Right atrium auricular region (tissue), 2 donors: ENCODE measurements at regions not wholly inside any gene's neighbourhood (a gene's known extent, or its start where the extent isn't known, plus 50 kb on each side); places are given as distances from the start of the nearest gene placed in this dataset.

Experiments
- DNase-seq: peaks from one replicate; pipeline ENCODE4 v3.0.0-alpha.2; 2019; ENCODE audit warnings: low spot score
- H3K27ac ChIP-seq, 2 donors: fragments of 200-600 bp; sonication (generic); 1 replicate in 1 of 2; 2 replicates in 1 of 2; pipeline ENCODE4 v1.5.1; 2016 to 2019
- H3K27me3 ChIP-seq, 2 donors: fragments of 200-600 bp; sonication (generic); one replicate each; pipeline versions ENCODE4 v1.5.1 to v1.6.0; 2017 to 2019
- H3K36me3 ChIP-seq: fragments of 200-600 bp; sonication (generic); one replicate; pipeline ENCODE4 v1.5.1; 2016
- H3K4me1 ChIP-seq, 2 donors: fragments of 200-600 bp; sonication (generic); one replicate each; pipeline versions ENCODE4 v1.5.1 to v1.6.0; 2017 to 2019
- H3K4me3 ChIP-seq, 2 donors: fragments of 200-600 bp; sonication (generic); 1 replicate in 1 of 2; 2 replicates in 1 of 2; pipeline ENCODE4 v1.5.1; 2017 to 2019; ENCODE audit warnings: mild to moderate bottlenecking in 1 of 2, moderate library complexity in 1 of 2
- H3K9me3 ChIP-seq, 2 donors: fragments of 200-600 bp; sonication (generic); one replicate each; pipeline ENCODE4 v1.5.1; 2019
- CTCF ChIP-seq, 2 donors: fragments of 200-600 bp; sonication (generic); IDR thresholded peaks; one replicate each; pipeline ENCODE4 v1.5.1; 2019; ENCODE audit warnings: antibody characterized with exemption in 2 of 2

DNA sequence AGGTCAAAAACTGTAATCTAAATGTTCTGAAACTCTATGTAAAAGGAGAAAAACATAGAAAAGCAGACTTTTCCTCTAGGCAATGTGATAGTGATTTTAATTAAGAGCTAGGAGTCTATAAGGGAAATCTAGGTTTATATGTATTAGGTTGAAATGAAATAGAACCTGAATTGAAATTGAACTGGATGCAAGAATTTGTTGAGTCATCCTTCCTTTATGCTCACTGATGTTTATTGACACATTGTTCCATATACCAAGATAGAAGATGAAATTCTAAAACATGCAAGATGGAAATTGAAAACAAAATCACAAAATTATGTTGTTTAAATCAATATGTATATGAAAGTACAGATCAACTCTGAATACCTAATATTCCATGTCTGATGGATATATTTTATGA is 170.4 kb upstream of the FLRT2 start:
- Histone ChIP-seq H3K4me3 (no peak overlapping the region), H3K9me3 (no peaks in the 10 kb centered on the region), H3K4me1 (no peaks in the 10 kb centered on the region), H3K27me3 (no peaks in the 10 kb centered on the region), H3K27ac (no peak overlapping the region), H3K36me3 (no peaks in the 10 kb centered on the region)
- DNase-seq, result no peak
- TF ChIP-seq CTCF (IDR thresholded peaks at IDR 0.05), result no peak

- Histone ChIP-seq H3K4me1 (no peaks in the 10 kb centered on the region), H3K36me3 (no peaks in the 10 kb centered on the region), H3K27ac (no peak overlapping the region), H3K4me3 (no peak overlapping the region), H3K9me3 (no peaks in the 10 kb centered on the region), H3K27me3 (no peaks in the 10 kb centered on the region)
- no peak for TF ChIP-seq CTCF (IDR thresholded peaks at IDR 0.05)
- DNase-seq, result no peak
Measured at GRCh38 chr14:85363358-85363757, 166.6 kb upstream of the FLRT2 start.

DNA sequence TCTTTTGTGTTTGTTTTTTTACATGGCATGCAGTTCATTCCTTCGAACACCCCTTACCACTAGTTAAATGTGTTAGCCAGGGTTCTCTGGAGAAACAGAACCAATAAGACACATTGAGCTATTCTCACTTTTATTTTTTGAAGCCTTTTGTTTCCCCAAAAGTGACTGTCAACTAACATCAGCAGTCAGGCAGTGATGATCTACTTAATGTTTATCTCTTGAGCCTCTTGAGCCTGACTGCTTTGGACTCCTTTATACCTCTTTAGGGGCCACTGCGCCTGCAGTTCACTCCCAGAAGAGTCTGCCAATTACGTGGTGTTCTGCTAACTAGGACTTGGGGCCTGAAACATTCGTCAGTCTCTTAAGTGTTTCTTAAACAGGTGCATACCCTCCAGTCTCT is 163.7 kb upstream of the FLRT2 start:
- H3K27me3 ChIP-seq, result no peaks in the 10 kb centered on the region
- H3K9me3 ChIP-seq, result no peaks in the 10 kb centered on the region
- no peak overlapping the region for H3K4me3 ChIP-seq
- H3K36me3 ChIP-seq, result no peaks in the 10 kb centered on the region
- no peak for TF ChIP-seq CTCF (IDR thresholded peaks at IDR 0.05)
- H3K4me1 ChIP-seq, result no peaks in the 10 kb centered on the region
- H3K27ac ChIP-seq, result no peak overlapping the region
- no peak for DNase-seq

DNA sequence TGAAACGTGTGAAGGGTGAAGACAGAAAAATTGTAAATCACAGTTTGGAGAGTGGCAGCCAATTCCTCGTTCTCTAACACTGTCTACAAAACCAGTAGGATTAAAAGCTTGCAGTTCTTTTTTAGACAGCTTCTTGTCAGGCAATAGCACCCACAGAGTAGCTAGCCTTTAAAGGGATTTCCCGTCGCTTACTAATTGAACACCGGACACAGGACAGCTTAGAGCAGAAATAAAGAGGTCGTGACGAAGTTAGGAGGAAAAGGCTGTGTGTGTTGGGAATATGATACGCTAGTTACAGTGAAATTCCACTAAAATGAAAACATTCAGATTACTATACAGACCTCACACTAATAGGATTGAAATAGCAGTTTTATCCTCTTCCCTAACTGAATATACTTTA is 149.1 kb upstream of the FLRT2 start:
- H3K36me3 ChIP-seq, result no peaks in the 10 kb centered on the region
- no peak overlapping the region for H3K27ac ChIP-seq
- no peak for DNase-seq
- no peaks in the 10 kb centered on the region for H3K27me3 ChIP-seq
- H3K4me3 ChIP-seq, result no peak overlapping the region
- TF ChIP-seq CTCF (IDR thresholded peaks at IDR 0.05), result no peak
- H3K4me1 ChIP-seq, result no peaks in the 10 kb centered on the region
- H3K9me3 ChIP-seq, result no peaks in the 10 kb centered on the region

DNA sequence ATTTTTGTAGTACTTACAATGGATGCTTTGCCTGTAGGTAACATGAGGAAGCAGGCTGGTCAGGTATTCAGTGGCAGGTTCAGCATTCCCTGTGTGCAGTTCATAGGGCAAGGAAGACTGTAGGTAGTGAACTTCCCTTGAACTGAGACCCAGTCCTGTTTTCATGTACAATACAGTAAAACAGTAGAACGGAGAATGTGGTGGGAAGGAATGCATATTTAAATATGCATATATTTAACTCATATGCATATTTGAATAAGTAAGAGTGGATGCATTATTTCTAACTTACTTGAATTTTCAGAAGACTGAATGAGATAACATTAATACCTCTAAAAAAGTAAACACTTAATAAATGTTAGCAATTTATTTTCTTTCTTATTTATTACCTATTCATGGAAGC is 147.6 kb upstream of the FLRT2 start:
- Histone ChIP-seq H3K27me3 (no peaks in the 10 kb centered on the region), H3K9me3 (no peaks in the 10 kb centered on the region), H3K36me3 (no peaks in the 10 kb centered on the region), H3K4me1 (no peaks in the 10 kb centered on the region), H3K4me3 (no peak overlapping the region), H3K27ac (no peak overlapping the region)
- TF ChIP-seq CTCF (IDR thresholded peaks at IDR 0.05), result no peak
- no peak for DNase-seq

DNA sequence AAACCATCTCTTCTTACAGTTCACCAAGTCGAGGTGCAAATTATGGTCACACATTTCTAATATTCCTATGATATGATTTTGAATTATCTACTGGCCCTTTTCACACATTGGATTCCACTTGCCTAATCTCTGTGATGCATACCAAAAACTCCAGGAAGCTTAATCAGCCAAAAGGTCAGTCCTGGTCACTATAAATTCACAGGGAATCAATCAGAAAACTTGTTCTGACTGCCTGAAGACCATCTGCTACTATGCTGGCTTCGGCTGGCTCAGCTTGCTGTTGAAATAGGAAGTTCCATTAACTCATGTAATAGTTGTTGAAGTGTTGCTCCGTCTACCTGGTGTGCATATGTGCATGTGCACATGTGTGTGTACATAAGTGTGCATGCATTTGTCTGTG is 142.8 kb upstream of the FLRT2 start:
- no peaks in the 10 kb centered on the region for H3K27me3 ChIP-seq
- H3K4me3 ChIP-seq, result no peak overlapping the region
- no peaks in the 10 kb centered on the region for H3K36me3 ChIP-seq
- no peak overlapping the region for H3K27ac ChIP-seq
- no peak for TF ChIP-seq CTCF (IDR thresholded peaks at IDR 0.05)
- no peaks in the 10 kb centered on the region for H3K9me3 ChIP-seq
- no peak for DNase-seq
- no peaks in the 10 kb centered on the region for H3K4me1 ChIP-seq
